ENCODE measurements at regions not wholly inside any gene's neighbourhood (a gene's known extent, or its start where the extent isn't known, plus 50 kb on each side); places are given as distances from the start of the nearest gene placed in this dataset.
"Not testable (repeated sequence)": the region's sequence is repeated elsewhere in the genome, so short reads cannot be mapped to it uniquely, and the experiment has no call there.

GRCh38 chr12:131221061-131221956, 267.6 kb downstream of the ADGRD1 start:
- Mint-ChIP-seq H3K27ac (no peak overlapping the region), H3K4me1 (peaks cover 29% of the 10 kb centered on the region), H3K27me3 (ENCODE audit: low read depth) (peaks cover 18% of the 10 kb centered on the region), H3K36me3 (ENCODE audit: low read depth) (no peaks in the 10 kb centered on the region), H3K9me3 (no peaks in the 10 kb centered on the region), H3K4me3 (no peak overlapping the region)
- TF ChIP-seq, protein P1, sequence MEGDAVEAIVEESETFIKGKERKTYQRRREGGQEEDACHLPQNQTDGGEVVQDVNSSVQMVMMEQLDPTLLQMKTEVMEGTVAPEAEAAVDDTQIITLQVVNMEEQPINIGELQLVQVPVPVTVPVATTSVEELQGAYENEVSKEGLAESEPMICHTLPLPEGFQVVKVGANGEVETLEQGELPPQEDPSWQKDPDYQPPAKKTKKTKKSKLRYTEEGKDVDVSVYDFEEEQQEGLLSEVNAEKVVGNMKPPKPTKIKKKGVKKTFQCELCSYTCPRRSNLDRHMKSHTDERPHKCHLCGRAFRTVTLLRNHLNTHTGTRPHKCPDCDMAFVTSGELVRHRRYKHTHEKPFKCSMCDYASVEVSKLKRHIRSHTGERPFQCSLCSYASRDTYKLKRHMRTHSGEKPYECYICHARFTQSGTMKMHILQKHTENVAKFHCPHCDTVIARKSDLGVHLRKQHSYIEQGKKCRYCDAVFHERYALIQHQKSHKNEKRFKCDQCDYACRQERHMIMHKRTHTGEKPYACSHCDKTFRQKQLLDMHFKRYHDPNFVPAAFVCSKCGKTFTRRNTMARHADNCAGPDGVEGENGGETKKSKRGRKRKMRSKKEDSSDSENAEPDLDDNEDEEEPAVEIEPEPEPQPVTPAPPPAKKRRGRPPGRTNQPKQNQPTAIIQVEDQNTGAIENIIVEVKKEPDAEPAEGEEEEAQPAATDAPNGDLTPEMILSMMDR (IDR thresholded peaks at IDR 0.05; ENCODE audit: unreplicated experiment in 3 of 3): no peak

- H3K4me1 Mint-ChIP-seq: peaks cover 28% of the 10 kb centered on the region
- H3K27ac Mint-ChIP-seq: peak overlapping the region; percentile 76 to 84 (median 77)
- TF ChIP-seq, protein P1 (IDR thresholded peaks at IDR 0.05; ENCODE audit: unreplicated experiment in 3 of 3): no peak
- H3K9me3 Mint-ChIP-seq: no peaks in the 10 kb centered on the region
- peaks cover 17% of the 10 kb centered on the region for H3K27me3 Mint-ChIP-seq (ENCODE audit: low read depth)
- H3K4me3 Mint-ChIP-seq: peak overlapping the region in 1 of 3 experiments; percentile 12
- no peaks in the 10 kb centered on the region for H3K36me3 Mint-ChIP-seq (ENCODE audit: low read depth)
These were observed 268.2 kb downstream of the ADGRD1 start for GRCh38 chr12:131221957-131222328.

DNA sequence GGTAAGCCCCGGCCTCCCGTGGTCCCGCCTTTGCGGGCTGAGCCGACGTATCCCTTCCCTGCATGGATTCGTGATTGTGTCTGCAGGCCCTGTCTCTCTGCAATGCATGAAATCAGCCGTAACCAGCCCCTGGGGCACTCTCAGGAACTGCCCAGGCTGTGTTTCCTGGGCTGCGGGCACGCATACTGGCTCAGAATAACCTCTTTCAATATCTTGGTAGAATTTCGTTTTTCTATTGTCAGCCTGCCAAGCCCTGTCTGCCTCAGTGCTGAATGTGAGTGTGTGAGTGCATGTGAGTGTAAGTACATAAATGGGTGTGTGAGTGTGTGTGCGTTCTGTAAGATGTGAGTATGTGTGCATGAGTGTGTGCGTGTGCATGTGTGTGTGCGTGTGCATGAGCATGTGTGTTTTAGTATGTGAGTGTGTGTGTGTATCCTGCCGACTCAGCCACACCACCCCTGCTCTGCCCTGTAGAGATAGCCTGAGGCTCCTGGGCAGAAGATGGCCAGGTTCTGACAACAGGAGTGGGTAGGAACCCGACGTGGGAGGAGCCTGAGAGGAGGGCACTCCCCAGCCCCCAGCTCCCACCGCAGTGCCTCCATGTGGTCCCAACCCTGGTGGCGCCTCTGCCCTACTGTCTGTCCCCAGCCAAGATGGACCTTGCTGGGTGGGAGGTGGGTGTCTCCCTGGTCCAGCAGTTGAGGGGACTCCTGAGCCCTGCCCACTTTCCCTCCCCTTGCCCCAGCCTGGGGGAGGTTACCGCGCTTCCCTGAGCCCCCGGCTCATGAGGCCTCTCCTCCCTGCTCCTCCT, 268.8 kb downstream of the ADGRD1 start:
- Mint-ChIP-seq H3K36me3 (ENCODE audit: low read depth) (no peaks in the 10 kb centered on the region), H3K4me3 (peak overlapping the region in 1 of 3 experiments; percentile 12), H3K27me3 (ENCODE audit: low read depth) (peaks cover 11% of the 10 kb centered on the region), H3K4me1 (peaks cover 22% of the 10 kb centered on the region), H3K9me3 (no peaks in the 10 kb centered on the region), H3K27ac (peak overlapping the region; percentile 76 to 84 (median 77))
- TF ChIP-seq, protein P1 (IDR thresholded peaks at IDR 0.05; ENCODE audit: unreplicated experiment in 3 of 3): no peak

DNA sequence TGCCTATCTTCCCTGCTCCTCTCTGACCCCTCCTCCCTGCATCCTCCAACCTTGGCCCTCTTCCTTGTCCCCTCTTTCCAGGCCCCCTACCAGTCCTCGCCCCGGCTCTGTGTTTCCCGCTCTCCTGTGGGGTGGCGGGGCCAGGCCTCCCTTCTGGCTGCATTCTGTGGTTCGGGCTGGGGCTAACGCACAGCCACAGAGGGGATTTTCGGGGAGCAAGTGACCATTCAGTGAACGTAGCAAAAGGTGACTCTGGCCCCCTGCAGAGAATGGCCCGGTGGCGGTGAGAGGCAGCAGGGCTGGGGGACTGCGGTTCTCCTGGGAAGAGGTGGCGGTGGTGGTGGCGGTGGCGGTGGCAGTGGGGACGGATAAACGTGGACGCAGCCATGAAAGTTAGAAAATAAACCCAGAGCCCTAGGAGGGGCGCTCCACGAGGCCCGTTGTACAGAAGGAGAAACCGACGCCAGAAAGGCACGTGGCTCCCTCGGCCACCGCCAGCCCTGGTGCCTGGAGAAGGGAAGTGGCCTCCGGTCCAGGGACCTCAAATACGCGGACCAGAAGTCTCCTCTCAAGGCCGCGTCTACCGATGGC, 269.6 kb downstream of the ADGRD1 start:
- H3K36me3 Mint-ChIP-seq (ENCODE audit: low read depth): no peaks in the 10 kb centered on the region
- no peaks in the 10 kb centered on the region for H3K9me3 Mint-ChIP-seq

DNA sequence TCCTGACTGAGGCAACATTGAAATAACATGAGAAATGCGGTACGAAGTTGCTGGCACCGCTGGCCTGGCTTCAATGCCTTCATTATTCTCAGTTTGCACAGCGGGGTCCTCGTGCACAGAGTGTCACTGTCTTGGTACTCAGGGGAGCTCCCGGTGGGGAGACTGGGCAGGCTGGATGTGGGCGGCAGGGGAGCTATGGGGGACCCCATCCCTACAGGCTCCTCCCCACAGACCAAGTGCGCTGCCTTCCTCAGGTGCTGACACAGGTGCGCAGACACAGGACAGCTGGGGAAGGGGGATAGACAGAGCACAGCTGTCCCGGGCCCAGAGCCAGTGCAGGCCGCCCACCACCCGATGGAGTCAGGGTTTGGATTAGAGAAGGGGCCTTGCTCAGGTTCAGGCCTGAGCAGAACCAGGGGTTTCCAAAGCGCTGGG, 270.1 kb downstream of the ADGRD1 start:
- no peak overlapping the region for H3K27ac Mint-ChIP-seq
- TF ChIP-seq, protein P1 (IDR thresholded peaks at IDR 0.05; ENCODE audit: unreplicated experiment in 3 of 3): no peak
- H3K4me1 Mint-ChIP-seq: peaks cover 14% of the 10 kb centered on the region
- H3K9me3 Mint-ChIP-seq: no peaks in the 10 kb centered on the region
- no peak overlapping the region for H3K4me3 Mint-ChIP-seq
- peaks cover 5% of the 10 kb centered on the region for H3K27me3 Mint-ChIP-seq (ENCODE audit: low read depth)
- H3K36me3 Mint-ChIP-seq (ENCODE audit: low read depth): no peaks in the 10 kb centered on the region

More for the DNA sequence above, 269.6 kb downstream of the ADGRD1 start:
- TF ChIP-seq, protein P1 (IDR thresholded peaks at IDR 0.05; ENCODE audit: unreplicated experiment in 3 of 3): no peak
- H3K27me3 Mint-ChIP-seq (ENCODE audit: low read depth): peaks cover 4% of the 10 kb centered on the region
- H3K27ac Mint-ChIP-seq: no peak overlapping the region
- no peak overlapping the region for H3K4me3 Mint-ChIP-seq
- H3K4me1 Mint-ChIP-seq: peaks cover 14% of the 10 kb centered on the region

- H3K4me3 Mint-ChIP-seq; H3K36me3 Mint-ChIP-seq (ENCODE audit: low read depth); H3K9me3 Mint-ChIP-seq; H3K27ac Mint-ChIP-seq; H3K27me3 Mint-ChIP-seq (ENCODE audit: low read depth): not testable (repeated sequence)
- H3K4me1 Mint-ChIP-seq: peaks cover 18% of the 10 kb centered on the region
These were observed 270.7 kb downstream of the ADGRD1 start for GRCh38 chr12:131224226-131225065.

DNA sequence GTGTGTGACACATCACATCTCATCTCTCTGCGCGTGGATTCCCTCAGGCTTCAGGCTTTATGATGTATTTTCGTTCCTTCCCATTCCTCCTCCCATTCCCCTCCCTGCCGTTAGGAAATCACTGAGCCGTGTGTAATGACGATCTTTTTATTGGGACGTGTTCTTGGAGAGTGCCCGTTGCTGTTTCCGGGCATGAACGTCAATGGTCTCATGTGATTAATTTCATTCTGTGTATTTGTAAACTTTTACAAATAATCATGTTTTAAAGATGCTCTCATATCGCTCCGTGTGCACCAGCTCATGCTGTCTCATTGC, 271.3 kb downstream of the ADGRD1 start:
- not testable (repeated sequence) for H3K27ac Mint-ChIP-seq; H3K9me3 Mint-ChIP-seq; H3K4me3 Mint-ChIP-seq; H3K36me3 Mint-ChIP-seq (ENCODE audit: low read depth)
- Mint-ChIP-seq H3K27me3 (ENCODE audit: low read depth) (peaks cover 12% of the 10 kb centered on the region), H3K4me1 (peaks cover 23% of the 10 kb centered on the region)
